ELF-1 (cell line): ENCODE measurements at regions not wholly inside any gene's neighbourhood (a gene's known extent, or its start where the extent isn't known, plus 50 kb on each side); places are given as distances from the start of the nearest gene placed in this dataset.

ENCODE experiments used
- DNase-seq: peaks from one replicate; pipeline ENCODE4 v3.0.0-alpha.2; 2016; ENCODE audit warnings: low read depth, low spot score

DNA sequence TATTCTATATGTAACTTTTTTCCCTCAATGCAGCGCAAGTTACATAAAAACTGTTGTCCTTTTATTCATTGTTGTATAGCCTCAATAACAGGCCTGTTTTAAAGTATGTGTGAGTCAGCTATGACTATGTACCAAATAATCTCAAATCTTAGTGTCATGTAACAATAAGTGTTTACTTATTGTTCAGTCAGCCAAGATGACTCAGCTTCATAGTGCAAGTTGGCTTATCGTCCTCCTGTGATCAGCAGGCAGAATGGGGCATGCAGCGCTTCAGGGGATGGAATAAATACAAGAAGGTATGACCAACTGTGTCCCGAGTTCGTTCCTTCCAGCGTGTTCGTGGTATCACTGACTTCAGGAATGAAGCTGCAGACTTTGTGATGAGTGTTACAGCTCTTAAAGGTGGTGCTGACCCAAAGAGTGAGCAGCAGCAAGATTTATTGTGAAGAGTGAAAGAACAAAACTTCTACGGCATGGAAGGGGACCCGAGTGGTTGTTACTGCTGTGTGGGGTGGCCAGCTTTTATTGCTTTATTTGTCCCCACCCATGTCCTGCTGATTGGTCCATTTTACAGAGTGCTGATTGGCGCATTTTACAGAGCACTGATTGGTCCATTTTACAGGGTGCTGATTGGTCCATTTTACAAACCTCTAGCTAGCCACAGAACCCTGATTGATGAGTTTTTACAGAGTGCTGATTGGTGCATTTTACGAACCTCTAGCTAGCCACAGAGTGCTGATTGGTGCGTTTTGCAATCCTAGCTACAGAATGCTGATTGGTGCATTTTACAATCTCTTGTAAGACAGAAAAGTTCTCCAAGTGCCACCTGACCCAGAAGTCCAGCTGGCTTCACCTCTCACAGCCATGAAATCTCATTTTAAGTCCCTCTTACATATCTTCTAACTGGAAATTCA lies 1016.0 kb downstream of the MCTP2 start:
- no peak for DNase-seq

DNA sequence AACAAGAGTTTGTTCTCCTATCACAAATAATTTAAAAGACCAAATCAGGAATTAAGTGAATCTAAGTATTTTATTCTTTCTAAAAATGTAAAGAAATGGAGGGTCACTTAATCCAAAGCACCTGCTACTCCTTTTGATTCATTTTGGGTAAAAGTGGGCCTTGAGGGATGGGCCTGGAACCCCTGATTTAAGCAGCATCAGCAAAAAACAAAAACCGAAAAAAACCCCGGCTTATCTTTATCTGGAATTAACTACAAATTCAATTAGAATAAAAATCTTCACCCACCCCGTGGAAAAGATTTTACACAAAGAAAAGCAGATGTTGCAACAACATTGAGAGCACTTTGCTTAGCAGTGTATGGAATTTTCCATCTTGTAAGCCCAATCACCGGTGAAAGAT lies 1018.2 kb downstream of the MCTP2 start:
- no peak for DNase-seq

DNA sequence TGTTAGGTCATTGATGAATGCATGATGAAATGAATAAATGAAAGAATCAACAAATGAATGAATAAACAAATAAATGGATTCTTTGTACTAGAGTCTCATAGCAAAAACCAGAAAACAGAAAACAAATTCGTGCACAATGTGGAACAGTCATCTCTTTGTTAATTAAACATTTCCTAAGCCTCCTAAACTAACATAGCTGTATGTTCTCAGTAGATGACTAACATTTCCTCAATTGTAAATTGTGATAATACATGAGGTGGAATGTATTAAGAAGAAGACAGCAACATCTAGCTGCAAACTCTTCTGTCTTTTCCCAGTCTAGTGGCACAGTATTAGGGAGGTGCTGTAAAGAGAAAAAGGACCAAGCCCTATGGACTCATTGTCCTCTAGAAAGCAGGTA lies 1021.0 kb downstream of the MCTP2 start:
- no peak for DNase-seq

DNA sequence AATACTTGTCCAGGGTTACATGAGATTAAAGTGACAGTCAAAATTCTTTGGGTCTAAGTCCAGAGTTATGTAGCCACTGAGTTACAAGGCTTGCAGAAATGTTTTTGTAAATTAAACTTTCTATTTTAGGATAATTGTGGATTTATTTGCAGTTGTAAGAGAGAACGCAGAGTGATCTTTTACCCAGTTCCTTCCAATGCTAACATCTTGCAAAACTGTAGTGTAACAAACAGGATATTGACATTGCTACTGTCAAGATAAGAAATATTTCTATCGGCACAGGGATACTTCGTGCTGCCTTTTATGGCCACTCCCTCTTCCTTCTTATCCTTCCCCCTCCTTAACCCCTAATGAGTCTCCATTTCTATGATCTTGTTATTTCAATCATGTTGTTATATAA lies 1022.9 kb downstream of the MCTP2 start:
- DNase-seq: no peak

DNA sequence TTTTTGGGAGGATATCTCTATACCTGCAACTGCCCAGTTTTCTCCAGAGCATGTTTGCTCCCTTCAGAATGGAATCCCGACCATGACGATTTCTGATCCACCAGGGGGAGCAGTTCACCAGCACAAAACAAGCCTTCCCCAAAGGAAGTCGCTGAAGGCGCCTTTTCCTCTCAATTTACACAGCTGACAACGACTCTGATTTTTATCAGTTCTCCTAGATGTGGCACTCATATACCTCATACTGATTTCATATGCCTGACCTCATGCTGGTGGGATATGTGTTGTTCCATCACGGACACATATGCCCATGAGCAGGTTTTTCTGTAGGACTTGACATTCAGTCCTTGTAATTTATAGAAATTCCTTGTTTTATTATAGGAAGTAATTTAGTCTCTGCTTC lies 1028.2 kb downstream of the MCTP2 start:
- DNase-seq: peak; percentile 80

DNA sequence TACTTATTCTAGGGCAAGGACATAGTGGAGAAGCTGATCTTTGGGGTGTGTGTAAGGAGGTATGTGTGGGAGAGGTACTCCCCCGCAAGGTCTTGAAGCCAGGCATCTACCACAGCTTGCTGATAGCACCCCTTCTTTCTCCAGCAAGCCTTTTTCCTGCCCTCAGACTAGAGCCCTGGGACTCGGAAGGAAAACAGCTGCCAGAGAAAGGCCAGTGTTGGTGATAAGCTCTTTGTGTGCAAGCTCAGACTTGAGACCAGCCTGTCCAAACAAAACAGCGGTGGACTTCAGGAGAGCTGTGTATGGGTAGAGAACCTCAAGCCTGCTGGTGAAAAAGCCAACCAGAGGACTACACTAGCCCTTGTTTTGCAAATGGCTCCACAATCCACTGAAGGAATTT lies 1028.6 kb downstream of the MCTP2 start:
- DNase-seq: no peak

DNA sequence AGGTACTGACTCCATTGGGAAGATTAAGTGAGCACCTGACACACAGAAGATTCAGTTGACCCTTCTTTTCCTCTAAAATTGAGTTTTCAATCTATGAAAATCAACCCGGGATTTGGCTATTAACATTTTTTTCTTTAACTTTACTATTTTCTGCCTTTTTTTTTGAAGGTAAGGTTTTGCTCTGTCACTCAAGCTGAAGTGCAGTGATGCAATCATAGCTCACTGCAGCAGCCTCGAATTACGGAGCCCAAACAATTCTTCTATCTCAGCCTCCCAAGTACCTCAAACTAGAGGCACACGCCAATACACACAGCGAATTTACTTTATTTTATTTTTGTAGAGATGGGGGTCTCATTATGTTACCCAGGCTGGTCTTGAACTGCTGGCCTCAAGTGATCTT lies 1029.5 kb downstream of the MCTP2 start:
- DNase-seq: no peak

DNA sequence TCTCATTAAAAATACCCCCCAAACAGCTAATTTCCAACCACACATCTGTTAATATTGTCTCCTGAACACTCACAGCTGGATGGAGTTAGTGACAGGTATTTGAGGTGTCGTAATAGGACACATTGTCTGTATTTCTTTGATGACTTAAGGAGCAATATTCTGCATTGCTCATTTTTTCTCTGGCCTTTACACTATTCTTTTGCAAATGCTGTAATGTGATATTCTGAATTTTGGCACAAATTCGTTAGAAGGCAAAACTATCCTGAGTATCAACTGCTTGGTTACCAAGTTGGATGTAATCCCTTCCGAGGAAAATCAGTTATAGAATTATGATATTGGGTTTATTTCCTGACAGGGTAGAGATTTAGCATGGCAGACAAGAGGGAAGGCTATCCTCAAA lies 1030.2 kb downstream of the MCTP2 start:
- no peak for DNase-seq

DNA sequence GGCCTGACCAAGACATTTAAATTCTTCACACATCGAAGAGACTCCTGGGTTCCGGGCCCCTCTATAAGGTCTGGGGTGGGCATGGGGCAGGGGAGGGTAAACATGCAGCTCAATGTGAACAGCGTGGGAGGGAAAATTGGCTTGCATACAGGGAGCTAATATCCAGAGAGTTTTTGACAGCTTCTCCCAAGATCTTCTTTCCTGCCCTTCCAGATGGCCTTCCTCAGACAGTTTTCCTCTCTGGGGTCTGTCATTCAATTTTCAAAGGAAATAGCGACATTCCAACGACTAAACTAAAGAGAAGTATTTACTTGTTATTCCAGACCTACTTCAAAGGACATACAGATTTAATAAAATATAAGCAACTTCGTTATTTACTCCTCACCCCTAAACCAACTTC lies 1030.6 kb downstream of the MCTP2 start:
- DNase-seq: no peak

DNA sequence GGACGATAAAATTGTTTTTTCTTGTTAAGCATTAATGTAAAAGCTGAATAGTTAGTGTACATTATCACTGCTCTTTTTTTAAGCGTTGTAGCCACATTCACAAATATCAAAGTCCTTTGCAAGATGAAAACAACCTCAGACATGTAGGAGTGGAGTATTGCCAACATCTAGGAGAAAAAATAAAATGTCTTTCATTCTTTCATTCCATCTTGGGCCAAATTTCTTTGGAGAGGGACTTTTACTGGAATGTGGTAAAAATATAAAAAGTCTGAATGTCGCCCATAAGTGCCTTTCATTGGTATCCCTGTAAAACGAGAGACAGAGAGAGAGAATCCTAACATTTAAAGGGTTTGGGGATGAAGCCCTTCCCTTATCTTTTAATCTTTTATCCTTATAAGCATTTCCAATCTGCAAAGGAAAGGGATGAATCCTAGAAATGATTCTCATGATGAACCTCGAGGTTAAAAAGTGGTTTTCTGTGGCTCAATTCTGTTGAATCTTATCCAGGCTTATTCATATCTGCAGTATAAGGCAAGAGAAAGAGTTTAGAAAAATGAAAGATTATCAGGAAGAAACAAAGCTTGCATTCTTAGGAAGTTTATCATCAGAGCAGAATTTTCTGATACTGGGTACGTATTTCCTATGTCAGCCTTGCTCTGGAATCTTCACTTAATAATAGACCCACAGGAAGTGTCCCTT lies 1031.7 kb downstream of the MCTP2 start:
- no peak for DNase-seq

DNA sequence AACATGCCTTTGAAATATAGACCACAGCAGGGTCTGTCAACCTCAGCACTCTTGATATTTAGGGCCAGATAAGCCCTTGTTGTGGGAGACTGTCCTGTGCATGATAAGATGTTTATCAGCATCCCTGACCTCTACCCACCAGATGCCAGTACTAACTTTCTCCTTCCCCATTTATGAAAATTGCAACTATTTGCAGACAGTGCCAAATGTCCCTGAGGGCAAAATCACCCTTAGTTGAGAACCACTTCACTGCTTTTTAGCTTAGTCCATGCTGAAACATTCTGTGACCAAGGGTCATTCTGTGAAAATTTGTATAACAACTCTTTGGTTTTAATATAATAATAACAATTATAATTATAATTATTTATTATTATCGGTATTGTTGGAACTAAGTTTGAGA lies 1032.4 kb downstream of the MCTP2 start:
- no peak for DNase-seq

DNA sequence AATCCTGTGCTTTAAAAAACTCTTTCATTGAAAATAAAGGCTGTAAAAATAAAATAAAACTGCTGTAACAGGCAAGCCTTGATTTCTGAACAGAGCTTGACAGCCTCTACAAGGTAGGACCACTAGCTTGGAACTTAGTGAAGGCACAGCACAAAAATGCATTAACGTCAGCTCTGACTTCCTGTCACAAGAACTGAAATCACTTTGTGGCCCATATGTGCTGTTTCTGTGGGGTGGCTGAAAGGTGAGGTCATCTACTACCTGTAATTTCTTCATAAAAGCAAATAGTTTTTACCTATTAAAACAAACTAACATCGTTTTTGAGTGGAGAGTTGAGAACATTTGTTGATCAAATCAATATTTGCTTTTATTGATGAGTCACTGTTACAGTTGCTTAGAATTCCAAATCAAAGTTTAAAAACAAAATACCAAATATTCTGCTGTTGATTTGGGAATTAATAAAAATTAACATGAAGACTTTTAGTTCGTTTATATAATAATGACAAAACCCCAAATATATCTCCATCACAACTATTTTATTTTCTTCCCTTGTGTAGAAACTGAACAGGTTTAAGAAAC lies 1034.1 kb downstream of the MCTP2 start:
- no peak for DNase-seq

DNA sequence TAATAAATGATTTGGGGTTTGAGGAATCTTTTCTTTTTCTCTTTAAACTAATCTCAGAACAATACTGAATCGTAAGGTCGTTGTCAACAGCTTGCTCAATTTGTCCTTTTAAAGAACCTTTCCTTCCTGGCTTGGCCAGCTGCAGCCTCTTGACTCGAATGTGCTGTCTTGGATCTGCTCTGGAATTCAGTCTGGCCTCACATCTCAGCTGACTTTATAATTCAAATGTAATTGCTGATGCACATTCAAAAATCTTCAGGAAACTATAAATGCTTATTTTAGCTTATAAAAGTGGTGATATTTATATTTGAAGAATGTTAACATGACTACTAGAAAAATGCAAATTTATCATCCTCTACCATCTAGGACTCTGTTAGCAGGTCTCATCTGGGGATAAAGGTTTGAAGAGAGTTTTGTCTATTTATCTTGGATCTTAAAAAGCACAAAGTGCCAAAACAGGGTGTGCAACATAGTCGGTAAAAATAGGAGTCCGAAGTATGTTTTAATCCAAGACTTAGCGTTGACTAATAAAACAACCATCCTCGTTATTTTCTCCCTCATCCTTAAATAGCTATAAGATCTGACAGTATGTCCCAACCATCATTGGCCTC lies 1035.2 kb downstream of the MCTP2 start:
- no peak for DNase-seq

DNA sequence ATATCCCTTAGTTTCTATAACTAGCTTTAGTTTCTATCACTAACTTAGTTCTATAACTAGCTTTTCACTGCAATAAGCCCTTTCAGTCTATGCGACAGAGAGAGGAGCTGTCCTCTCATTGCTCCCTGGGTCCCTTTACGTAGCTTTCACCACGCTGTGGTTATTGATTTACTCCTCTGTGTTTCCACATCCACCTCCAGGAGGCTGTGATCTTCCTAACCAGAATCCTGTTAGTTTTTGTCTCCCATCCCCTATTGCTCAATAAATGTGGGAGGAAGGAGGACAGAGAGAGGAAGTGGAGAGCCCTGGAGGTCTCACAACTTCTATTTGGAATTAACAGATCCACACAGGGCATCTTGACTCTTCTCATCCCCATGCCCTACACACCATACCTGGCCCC lies 1036.1 kb downstream of the MCTP2 start:
- DNase-seq: no peak

DNA sequence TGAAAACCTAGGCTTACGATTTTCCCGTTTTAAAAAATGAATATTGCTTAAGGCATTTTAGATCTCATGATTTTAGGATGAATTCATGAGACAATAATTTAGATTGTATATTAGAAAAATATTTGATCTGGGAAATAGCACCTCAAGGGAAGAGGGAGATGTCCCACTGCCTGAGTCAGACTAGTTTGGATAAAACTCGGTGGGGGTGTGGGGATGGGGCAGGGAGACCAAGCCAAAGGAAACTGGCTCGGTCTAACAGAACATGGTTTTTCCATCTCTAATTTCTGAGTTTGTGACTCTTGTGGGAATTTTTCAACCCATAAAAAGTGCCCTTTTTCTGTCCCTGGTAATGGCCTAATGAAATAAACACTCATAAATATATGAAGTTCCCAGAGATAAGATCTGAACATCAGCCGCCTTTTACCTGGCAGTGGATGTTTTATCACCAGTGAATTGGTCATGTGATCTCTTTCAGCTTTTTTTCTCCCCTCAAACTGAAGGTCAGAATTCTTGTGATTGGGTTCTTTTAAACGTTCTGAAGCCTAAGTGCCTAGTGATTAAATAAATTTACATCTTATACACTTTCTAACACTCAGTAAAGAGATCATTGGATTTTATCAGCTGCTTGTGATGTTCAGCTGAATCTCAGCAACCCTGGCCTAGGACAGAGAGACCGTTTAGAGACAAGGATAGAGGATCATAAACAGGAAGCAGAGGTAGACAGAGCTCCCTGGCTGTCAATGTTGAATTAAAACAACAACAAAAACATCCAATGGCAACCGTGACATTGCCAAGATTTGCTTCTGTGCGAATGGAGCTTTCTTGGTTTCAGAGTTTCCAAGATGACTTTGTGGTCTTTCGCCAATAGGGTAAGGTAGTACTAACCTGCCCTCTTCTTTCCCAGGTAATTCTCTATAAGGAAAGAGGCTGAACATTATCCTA lies 1038.2 kb downstream of the MCTP2 start:
- DNase-seq: no peak

DNA sequence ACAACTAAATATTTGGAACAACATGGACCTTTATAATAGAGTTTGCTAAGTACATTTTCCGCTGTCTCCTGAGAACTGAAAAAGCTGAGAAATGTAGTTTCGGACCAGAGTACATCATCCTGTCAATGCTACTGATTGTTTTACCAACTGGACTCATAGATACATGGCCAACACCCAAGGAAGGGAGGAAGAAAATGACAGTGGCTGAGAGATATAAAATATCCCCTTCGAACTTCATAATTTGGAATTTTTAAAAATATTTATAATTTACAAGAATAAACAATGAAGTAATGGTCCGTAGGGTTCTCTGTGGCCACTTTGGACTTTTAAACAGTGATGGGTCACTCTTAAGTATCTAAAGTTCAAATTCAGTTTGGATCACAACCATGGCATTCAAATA lies 1042.7 kb downstream of the MCTP2 start:
- no peak for DNase-seq

DNA sequence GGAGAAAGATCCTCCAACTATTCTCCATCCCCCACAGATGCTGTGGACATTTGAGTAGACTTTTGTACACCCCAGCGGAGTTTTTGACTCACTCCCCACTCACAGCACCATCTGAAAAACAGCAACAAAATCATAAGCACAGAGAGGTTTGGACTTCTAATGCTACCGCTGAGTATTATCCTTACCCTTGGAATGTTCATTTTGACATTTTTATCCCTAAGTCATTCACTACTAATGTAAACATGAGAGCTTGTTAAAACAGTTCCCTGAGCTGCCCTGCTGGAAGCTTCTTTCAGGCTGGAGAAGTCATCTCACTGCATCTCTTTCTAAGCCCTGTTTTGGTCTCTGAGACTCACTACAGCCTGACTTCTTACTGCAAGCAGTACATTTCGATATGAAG lies 1045.9 kb downstream of the MCTP2 start:
- DNase-seq: no peak

DNA sequence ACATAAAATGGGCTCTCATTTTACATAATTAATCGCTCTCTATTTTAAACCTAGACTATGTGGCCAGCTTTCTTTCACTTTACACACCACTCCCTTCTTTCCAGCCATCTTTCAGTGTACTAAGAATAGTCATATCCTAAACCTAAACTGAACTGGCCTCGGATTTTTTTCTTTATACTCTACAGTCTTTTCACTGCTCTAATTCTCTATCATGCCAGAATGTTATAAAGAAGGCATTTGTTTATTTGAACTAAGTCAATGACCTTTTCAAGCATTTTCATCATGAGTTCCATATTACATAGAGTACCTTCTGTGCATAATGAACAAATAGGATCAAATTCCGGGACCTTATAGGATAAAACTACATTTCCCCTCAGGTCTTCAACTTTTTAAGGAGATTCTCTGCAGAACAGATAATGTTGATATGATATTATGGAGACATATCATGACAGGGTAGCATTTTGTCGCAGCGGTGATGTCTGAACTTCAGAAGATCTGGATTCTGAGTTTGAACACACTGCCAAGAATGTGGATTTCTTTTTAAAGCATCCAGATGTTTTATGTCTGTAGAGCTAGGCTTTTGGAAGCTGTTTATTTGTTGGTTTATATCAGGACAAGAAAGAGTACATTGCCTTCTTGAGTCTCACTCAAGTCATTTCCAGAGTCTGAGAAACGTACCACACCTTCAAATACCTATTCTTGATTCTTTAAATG lies 1047.3 kb downstream of the MCTP2 start:
- no peak for DNase-seq

DNA sequence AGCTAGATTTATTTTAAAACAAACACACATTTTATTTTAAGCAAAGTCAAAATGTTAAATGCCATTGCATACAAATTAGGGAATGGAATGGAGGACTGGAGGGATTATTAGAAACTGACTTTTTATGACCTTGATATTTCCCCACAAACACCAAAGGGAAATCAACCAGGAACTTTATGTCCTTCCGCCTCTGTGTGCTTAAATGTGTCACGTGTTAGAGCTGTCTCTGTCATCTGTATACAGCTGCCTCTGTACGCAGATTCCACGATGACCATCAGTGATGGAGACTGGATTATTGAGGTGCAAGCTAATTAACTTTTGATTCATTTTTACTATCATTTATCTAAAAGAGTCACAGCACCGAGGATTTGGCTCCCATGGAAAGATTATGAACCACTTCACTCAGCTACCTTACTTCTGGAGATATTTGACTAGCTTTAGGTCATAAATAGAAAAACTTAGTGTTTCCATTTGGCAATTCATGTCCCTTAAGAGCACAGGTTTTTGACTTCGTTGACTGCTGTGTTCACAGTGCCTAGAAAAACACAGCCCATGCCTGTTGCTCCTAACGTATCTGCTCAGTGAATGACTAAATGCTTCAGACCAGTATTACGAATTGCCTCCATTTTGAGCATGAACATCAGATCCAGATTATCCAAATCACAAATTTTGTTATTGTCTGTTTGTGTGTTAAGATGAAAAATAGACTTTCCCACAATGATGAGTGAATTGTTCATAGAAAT lies 1048.1 kb downstream of the MCTP2 start:
- DNase-seq: no peak

DNA sequence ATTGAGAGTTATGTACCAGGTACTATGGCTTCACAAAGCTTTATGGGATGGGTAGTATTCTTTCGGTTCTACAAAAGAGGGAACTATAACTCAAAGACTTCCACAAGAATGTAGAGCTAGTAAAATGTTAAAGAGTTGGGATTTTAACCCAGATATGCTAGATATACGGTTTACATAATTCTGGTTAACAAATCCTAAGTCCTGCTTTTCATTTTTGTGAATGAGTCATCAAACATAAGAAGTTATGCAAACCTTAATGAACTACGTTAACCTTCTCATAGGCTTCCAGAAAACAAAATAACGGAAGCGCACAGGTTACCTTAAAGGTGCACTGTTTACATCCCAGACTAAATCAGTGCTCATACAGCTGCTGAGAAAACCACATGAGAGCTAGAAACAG lies 1049.3 kb downstream of the MCTP2 start:
- DNase-seq: no peak
